Tibial artery (tissue), 4 donors: ENCODE measurements at regions not wholly inside any gene's neighbourhood (a gene's known extent, or its start where the extent isn't known, plus 50 kb on each side); places are given as distances from the start of the nearest gene placed in this dataset.
"Not testable (repeated sequence)": the region's sequence is repeated elsewhere in the genome, so short reads cannot be mapped to it uniquely, and the experiment has no call there.

Source experiments
- DNase-seq, 2 donors: peaks; one replicate each; pipeline ENCODE4 v3.0.0-alpha.2; 2019
- H3K27ac ChIP-seq, 2 donors: fragments of 200-600 bp; sonication (generic) in 1 of 2; 1 replicate in 1 of 2; 2 replicates in 1 of 2; pipeline ENCODE4 v1.5.1; 2018 to 2019; ENCODE audit warnings: mild to moderate bottlenecking in 1 of 2
- H3K27me3 ChIP-seq, 2 donors: fragments of 200-600 bp; sonication (generic) in 1 of 2; one replicate each; pipeline versions ENCODE4 v1.5.1 to v1.6.0; 2016 to 2019
- H3K36me3 ChIP-seq, 3 donors: fragments of 200-600 bp; sonication (generic) in 2 of 3; one replicate each; pipeline ENCODE4 v1.5.1; 2016 to 2019; ENCODE audit warnings: mild to moderate bottlenecking in 2 of 3
- H3K4me1 ChIP-seq, 4 donors: fragments of 200-600 bp; sonication (generic) in 2 of 4; 1 replicate in 3 of 4; 2 replicates in 1 of 4; pipeline ENCODE4 v1.5.1; 2016 to 2019
- H3K4me3 ChIP-seq, 2 donors: fragments of 200-600 bp; sonication (generic) in 1 of 2; 1 replicate in 1 of 2; 2 replicates in 1 of 2; pipeline ENCODE4 v1.5.1; 2018 to 2019; ENCODE audit warnings: mild to moderate bottlenecking in 2 of 2
- H3K9me3 ChIP-seq, 3 donors: fragments of 200-600 bp; sonication (generic) in 1 of 3; one replicate each; pipeline ENCODE4 v1.5.1; 2016 to 2019
- intact Hi-C: fragments of 100-400 bp; cut with DNase I; formaldehyde crosslinking; loops from one replicate; pipeline ENCODE4 v1.15.0; 2023; ENCODE audit warnings: low total_unique reads
- TF ChIP-seq, protein P1 (sequence below), 2 experiments: fragments of 200-600 bp in 1 of 2; fragments of 450-650 bp in 1 of 2; IDR thresholded peaks; one replicate each; pipeline ENCODE4 v1.5.1; 2017 to 2019; ENCODE audit warnings: antibody characterized with exemption in 2 of 2, mild to moderate bottlenecking in 1 of 2, moderate library complexity in 1 of 2

DNA sequence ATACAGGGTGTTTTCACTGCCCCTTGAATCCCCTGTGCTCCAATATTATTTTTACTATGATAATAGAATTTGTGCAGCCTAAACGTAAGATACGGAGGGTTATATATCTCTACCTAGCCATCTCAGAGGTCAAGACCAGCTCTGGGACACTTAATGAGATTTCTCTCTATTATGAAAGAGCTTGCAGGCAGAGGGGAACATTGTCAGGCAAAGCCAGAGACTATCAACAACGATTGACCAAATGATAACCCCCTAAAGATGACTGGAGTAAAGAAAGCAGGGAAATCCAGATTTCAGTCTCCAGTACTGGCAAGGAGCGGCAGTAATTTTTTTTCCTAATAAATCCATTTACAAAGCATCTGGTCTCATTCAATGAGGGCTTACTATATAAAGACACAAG lies 59.8 kb upstream of the LPAR1 start:
- Histone ChIP-seq H3K27me3 (no peaks in the 10 kb centered on the region), H3K9me3 (no peaks in the 10 kb centered on the region), H3K36me3 (no peaks in the 10 kb centered on the region), H3K4me3 (no peak overlapping the region), H3K4me1 (peaks cover 0 to 17% (median 4%) of the 10 kb centered on the region in 4 donors), H3K27ac (no peak overlapping the region)
- DNase-seq: no peak
- intact Hi-C loops: no loop called here
- TF ChIP-seq, protein P1, sequence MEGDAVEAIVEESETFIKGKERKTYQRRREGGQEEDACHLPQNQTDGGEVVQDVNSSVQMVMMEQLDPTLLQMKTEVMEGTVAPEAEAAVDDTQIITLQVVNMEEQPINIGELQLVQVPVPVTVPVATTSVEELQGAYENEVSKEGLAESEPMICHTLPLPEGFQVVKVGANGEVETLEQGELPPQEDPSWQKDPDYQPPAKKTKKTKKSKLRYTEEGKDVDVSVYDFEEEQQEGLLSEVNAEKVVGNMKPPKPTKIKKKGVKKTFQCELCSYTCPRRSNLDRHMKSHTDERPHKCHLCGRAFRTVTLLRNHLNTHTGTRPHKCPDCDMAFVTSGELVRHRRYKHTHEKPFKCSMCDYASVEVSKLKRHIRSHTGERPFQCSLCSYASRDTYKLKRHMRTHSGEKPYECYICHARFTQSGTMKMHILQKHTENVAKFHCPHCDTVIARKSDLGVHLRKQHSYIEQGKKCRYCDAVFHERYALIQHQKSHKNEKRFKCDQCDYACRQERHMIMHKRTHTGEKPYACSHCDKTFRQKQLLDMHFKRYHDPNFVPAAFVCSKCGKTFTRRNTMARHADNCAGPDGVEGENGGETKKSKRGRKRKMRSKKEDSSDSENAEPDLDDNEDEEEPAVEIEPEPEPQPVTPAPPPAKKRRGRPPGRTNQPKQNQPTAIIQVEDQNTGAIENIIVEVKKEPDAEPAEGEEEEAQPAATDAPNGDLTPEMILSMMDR (IDR thresholded peaks at IDR 0.05): no peak

GRCh38 chr9:111096051-111096450 lies 57.8 kb upstream of the LPAR1 start:
- Histone ChIP-seq H3K9me3 (no peaks in the 10 kb centered on the region), H3K4me3 (no peak overlapping the region), H3K36me3 (no peaks in the 10 kb centered on the region), H3K4me1 (peaks cover 0 to 17% (median 4%) of the 10 kb centered on the region in 4 donors), H3K27me3 (no peaks in the 10 kb centered on the region), H3K27ac (no peak overlapping the region)
- intact Hi-C loops: no loop called here
- TF ChIP-seq, protein P1 (IDR thresholded peaks at IDR 0.05): no peak
- DNase-seq: no peak

DNA sequence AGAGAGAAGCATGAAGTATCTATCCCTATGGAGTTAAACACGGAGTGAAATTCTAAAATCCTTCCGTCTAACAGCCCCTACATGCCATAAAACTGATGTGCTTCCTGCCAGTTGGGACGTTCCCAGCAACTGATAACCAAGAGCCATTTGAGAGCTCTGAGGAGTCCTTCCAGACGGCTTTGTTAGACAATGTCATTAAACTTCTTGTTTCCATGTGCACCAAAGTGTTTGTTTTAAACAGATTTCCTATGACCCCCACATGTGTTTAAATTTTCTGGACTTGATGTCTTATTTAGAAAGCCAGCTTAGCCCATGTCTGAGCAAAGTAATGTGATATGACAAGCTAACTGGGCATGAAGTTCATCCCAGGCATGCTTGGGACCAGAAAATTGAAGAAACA lies 57.2 kb upstream of the LPAR1 start:
- intact Hi-C loops: no loop called here
- TF ChIP-seq, protein P1 (IDR thresholded peaks at IDR 0.05): no peak
- peak overlapping the region in 1 of 2 donors; percentile 3 for H3K27ac ChIP-seq
- H3K27me3 ChIP-seq: no peaks in the 10 kb centered on the region
- H3K4me1 ChIP-seq: peaks cover 0 to 17% (median 4%) of the 10 kb centered on the region in 4 donors
- H3K36me3 ChIP-seq: no peaks in the 10 kb centered on the region
- H3K4me3 ChIP-seq: no peak overlapping the region
- H3K9me3 ChIP-seq: no peaks in the 10 kb centered on the region
- DNase-seq: no peak

GRCh38 chr9:111094958-111095357 lies 56.7 kb upstream of the LPAR1 start:
- H3K9me3 ChIP-seq: no peaks in the 10 kb centered on the region
- H3K27me3 ChIP-seq: no peaks in the 10 kb centered on the region
- TF ChIP-seq, protein P1 (IDR thresholded peaks at IDR 0.05): no peak
- intact Hi-C loops: no loop called here
- no peak for DNase-seq
- H3K36me3 ChIP-seq: no peaks in the 10 kb centered on the region
- peak overlapping the region; percentile 3 to 54 for H3K27ac ChIP-seq
- H3K4me3 ChIP-seq: no peak overlapping the region
- H3K4me1 ChIP-seq: peaks cover 0 to 17% (median 4%) of the 10 kb centered on the region in 4 donors

DNA sequence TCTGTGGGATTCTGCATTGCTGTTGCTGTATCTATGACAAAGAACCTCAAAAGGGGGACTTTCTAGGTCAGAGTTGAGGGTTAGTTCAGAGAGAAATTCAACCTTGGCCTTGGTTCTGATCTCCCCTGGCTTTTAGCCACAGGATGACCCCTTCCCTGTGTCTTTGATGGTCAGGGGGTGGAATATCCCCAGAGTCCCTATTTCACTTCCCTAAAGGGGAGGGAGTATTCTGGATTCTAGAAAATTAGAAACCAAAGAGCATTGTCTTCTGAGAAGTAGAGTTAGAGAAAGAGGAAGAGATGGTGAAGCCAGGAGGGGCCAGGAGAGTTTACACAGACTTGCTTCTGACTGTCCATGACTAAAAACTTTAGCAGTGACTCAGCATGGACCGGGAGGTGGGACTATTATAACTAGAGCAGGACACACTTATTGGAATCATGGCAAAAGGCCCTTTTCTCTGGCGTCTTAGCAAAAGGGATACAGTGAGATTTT lies 56.2 kb upstream of the LPAR1 start:
- TF ChIP-seq, protein P1 (IDR thresholded peaks at IDR 0.05): no peak
- DNase-seq: peak in 1 of 2 donors; percentile 72
- Histone ChIP-seq H3K36me3 (no peaks in the 10 kb centered on the region), H3K4me3 (no peak overlapping the region), H3K27ac (peak overlapping the region; percentile 3 to 54), H3K27me3 (no peaks in the 10 kb centered on the region), H3K4me1 (peaks cover 0 to 17% (median 4%) of the 10 kb centered on the region in 4 donors), H3K9me3 (no peaks in the 10 kb centered on the region)
- intact Hi-C loops: no loop called here

- intact Hi-C loops, H3K27me3 ChIP-seq, H3K4me3 ChIP-seq, DNase-seq, H3K27ac ChIP-seq, H3K9me3 ChIP-seq, H3K36me3 ChIP-seq: not testable (repeated sequence)
- peaks cover 0 to 17% (median 4%) of the 10 kb centered on the region in 4 donors for H3K4me1 ChIP-seq
These were observed 53.9 kb upstream of the LPAR1 start for GRCh38 chr9:111092167-111092566.
